ENCODE measurements at regions not wholly inside any gene's neighbourhood (a gene's known extent, or its start where the extent isn't known, plus 50 kb on each side); places are given as distances from the start of the nearest gene placed in this dataset.
"Not testable (repeated sequence)": the region's sequence is repeated elsewhere in the genome, so short reads cannot be mapped to it uniquely, and the experiment has no call there.

GRCh38 chr10:125235093-125236069 is 75.0 kb upstream of the CTBP2 start:
- no peak for DNase-seq (ENCODE audit: low read depth)
- no peak overlapping the region for H3K4me3 ChIP-seq (ENCODE audit: low read depth, low read length)
- TF ChIP-seq CTCF (IDR thresholded peaks at IDR 0.05; ENCODE audit: insufficient read depth, low read depth, low read length) = no peak

GRCh38 chr10:125234576-125234975 is 74.2 kb upstream of the CTBP2 start:
- H3K4me3 ChIP-seq (ENCODE audit: low read depth, low read length); DNase-seq (ENCODE audit: low read depth): not testable (repeated sequence)

GRCh38 chr10:125233726-125234125 is 73.4 kb upstream of the CTBP2 start:
- no peak for TF ChIP-seq CTCF (IDR thresholded peaks at IDR 0.05; ENCODE audit: insufficient read depth, low read depth, low read length)
- DNase-seq (ENCODE audit: low read depth) = no peak
- no peak overlapping the region for H3K4me3 ChIP-seq (ENCODE audit: low read depth, low read length)

GRCh38 chr10:125232841-125233240 is 72.5 kb upstream of the CTBP2 start:
- no peak for TF ChIP-seq CTCF (IDR thresholded peaks at IDR 0.05; ENCODE audit: insufficient read depth, low read depth, low read length)
- no peak for DNase-seq (ENCODE audit: low read depth)
- H3K4me3 ChIP-seq (ENCODE audit: low read depth, low read length) = no peak overlapping the region

- DNase-seq (ENCODE audit: low read depth) = no peak
- no peak overlapping the region for H3K4me3 ChIP-seq (ENCODE audit: low read depth, low read length)
These were observed 71.6 kb upstream of the CTBP2 start for GRCh38 chr10:125231813-125232475.

GRCh38 chr10:125231116-125231812 is 70.9 kb upstream of the CTBP2 start:
- TF ChIP-seq CTCF (IDR thresholded peaks at IDR 0.05; ENCODE audit: insufficient read depth, low read depth, low read length) = no peak
- H3K4me3 ChIP-seq (ENCODE audit: low read depth, low read length) = no peak overlapping the region
- DNase-seq (ENCODE audit: low read depth) = peak; percentile 93

More at GRCh38 chr10:125231813-125232475, 71.6 kb upstream of the CTBP2 start:
- no peak for TF ChIP-seq CTCF (IDR thresholded peaks at IDR 0.05; ENCODE audit: insufficient read depth, low read depth, low read length)

GRCh38 chr10:125230251-125230650 is 69.9 kb upstream of the CTBP2 start:
- DNase-seq (ENCODE audit: low read depth) = no peak
- TF ChIP-seq CTCF (IDR thresholded peaks at IDR 0.05; ENCODE audit: insufficient read depth, low read depth, low read length) = no peak
- H3K4me3 ChIP-seq (ENCODE audit: low read depth, low read length) = no peak overlapping the region

- H3K4me3 ChIP-seq (ENCODE audit: low read depth, low read length); DNase-seq (ENCODE audit: low read depth): not testable (repeated sequence)
These were observed 68.0 kb upstream of the CTBP2 start for GRCh38 chr10:125228245-125228940.
